ENCODE measurements at regions not wholly inside any gene's neighbourhood (a gene's known extent, or its start where the extent isn't known, plus 50 kb on each side); places are given as distances from the start of the nearest gene placed in this dataset.

GRCh38 chr5:88483964-88484672 lies 215.5 kb upstream of the TMEM161B start:
- DNase-seq: no peak

GRCh38 chr5:88480801-88481499 lies 212.3 kb upstream of the TMEM161B start:
- DNase-seq: no peak

GRCh38 chr5:88480245-88480644 lies 211.6 kb upstream of the TMEM161B start:
- DNase-seq: no peak

- no peak for DNase-seq
These were observed 205.9 kb upstream of the TMEM161B start for GRCh38 chr5:88474574-88474973.

GRCh38 chr5:88470745-88471144 lies 202.1 kb upstream of the TMEM161B start:
- no peak for DNase-seq

- DNase-seq: no peak
These were observed 191.3 kb upstream of the TMEM161B start for GRCh38 chr5:88459971-88460370.

GRCh38 chr5:88452820-88453219 lies 184.2 kb upstream of the TMEM161B start:
- DNase-seq: no peak

GRCh38 chr5:88450239-88450638 lies 181.6 kb upstream of the TMEM161B start:
- DNase-seq: no peak

GRCh38 chr5:88438006-88438405 lies 169.4 kb upstream of the TMEM161B start:
- DNase-seq: no peak

- no peak for DNase-seq
These were observed 167.6 kb upstream of the TMEM161B start for GRCh38 chr5:88436290-88436689.

GRCh38 chr5:88428633-88429032 lies 160.0 kb upstream of the TMEM161B start:
- no peak for DNase-seq

- DNase-seq: no peak
These were observed 157.8 kb upstream of the TMEM161B start for GRCh38 chr5:88426441-88426840.

- no peak for DNase-seq
These were observed 156.5 kb upstream of the TMEM161B start for GRCh38 chr5:88425124-88425523.

- DNase-seq: no peak
These were observed 151.3 kb upstream of the TMEM161B start for GRCh38 chr5:88419931-88420330.

- no peak for DNase-seq
These were observed 138.7 kb upstream of the TMEM161B start for GRCh38 chr5:88407341-88407740.

GRCh38 chr5:88405783-88406182 lies 137.1 kb upstream of the TMEM161B start:
- DNase-seq: no peak

GRCh38 chr5:88404405-88404804 lies 135.8 kb upstream of the TMEM161B start:
- DNase-seq: no peak

- no peak for DNase-seq
These were observed 133.0 kb upstream of the TMEM161B start for GRCh38 chr5:88401686-88402085.

- DNase-seq: no peak
These were observed 132.6 kb upstream of the TMEM161B start for GRCh38 chr5:88401228-88401627.

- DNase-seq: no peak
These were observed 130.9 kb upstream of the TMEM161B start for GRCh38 chr5:88399561-88399960.

GRCh38 chr5:88398316-88398715 lies 129.7 kb upstream of the TMEM161B start:
- DNase-seq: no peak

GRCh38 chr5:88396751-88397281 lies 128.2 kb upstream of the TMEM161B start:
- DNase-seq: no peak

GRCh38 chr5:88396000-88396535 lies 127.4 kb upstream of the TMEM161B start:
- no peak for DNase-seq

- no peak for DNase-seq
These were observed 126.6 kb upstream of the TMEM161B start for GRCh38 chr5:88395264-88395663.

Data from NCI-H187 treated with DMSO at 0.1 percent for 48 hours (cell line).